ENCODE measurements at regions not wholly inside any gene's neighbourhood (a gene's known extent, or its start where the extent isn't known, plus 50 kb on each side); places are given as distances from the start of the nearest gene placed in this dataset.
"Not testable (repeated sequence)": the region's sequence is repeated elsewhere in the genome, so short reads cannot be mapped to it uniquely, and the experiment has no call there.

DNA sequence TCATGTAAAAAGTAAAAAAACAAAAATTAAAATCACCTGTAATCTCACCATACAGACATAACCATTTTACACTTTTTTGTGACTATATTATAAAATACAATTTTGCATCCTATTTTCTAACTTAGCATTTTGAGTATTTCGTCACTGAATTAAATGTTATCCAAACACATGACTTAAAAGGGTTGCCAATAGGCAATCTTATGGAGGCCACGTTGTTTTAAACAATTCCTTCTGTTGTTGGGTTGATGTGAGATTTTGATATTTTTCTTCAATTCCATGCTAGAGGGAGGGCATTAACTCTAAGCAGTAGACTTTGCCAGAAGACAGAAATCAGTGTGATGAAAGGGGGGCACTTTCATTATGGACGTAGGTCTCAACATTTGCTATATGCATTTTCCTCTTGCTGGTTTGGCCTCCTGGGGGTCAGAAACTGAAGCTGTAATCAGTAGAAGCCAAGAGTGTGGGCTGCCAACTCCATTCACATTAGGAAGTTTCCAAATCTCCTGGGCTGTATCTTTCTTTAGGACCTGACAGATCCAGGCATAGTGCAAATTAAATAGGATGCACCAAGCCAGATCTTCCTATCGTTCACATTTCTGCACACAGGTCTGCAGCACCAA, 614.2 kb upstream of the CLINT1 start:
- no peak for DNase-seq

DNA sequence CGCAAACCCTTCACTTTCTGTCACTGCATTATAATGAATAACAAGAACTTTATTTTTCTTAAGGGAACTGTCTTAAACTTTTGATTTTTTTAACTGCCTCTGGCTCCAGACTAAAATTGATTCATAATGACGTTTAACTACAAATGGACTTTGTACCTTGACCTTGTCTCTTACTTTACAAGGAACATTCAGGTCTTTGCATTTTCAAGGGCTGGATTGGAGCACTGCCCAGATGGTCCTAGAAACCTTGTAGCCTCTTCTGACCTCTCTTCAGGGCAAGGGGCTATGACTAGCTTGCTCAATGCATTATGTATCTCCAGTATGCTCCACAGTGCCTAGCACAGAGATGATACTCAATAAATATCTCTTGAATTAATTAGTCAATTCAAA, 612.6 kb upstream of the CLINT1 start:
- DNase-seq, result peak; percentile 15

DNA sequence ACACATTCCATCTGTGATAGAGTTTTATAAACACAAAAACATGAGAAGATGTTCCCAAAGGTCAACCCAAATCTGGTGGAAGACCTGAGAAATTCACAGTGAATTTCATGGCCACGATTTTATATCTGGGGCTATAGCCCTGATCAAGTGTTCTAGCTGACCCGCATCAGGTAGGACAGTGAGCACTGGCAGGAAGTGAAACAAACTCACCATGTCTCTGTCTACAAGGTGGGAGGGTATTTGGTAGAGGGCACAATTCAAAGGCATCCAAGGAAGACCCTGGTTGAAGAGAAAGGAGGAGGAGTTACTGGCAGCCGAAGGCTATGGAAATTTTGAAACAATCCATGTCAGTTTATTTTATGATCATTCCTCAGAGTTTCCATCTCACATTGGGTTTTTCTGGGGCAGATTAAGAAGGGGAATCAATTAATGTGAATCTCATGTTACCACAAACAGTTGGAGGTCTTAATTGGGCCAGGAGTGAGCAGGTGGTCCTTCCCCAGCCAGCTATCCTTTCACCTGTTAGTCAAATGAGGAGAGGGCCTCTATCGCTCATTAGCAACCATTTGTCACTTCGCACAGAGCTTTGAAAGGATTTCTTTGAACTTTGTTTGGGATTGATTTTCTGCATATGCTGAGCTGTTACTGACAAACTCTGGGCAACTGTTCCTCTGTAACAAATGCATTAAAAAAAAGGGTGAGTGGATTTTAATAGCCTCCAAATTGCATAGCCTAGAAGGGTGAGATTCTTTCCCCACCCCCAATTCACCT, 612.0 kb upstream of the CLINT1 start:
- no peak for DNase-seq

DNA sequence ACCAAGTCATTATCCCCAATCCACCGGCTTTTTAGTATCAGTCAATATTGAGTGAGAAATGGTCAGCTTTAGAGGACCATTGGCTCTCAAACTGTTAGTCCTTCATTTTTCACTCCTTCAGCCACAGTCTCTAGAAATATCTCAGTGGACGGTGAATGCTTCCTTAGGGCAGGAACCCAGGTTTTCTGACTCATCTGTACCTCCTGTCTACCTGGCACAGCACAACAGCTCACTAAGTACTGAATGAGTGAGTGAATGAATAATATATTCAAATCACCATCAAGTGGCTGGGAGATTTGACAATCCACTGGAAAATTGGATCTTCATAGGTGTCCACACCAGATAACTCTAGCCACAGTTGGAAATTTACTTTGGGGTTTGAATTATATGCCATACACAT, 609.5 kb upstream of the CLINT1 start:
- no peak for DNase-seq

DNA sequence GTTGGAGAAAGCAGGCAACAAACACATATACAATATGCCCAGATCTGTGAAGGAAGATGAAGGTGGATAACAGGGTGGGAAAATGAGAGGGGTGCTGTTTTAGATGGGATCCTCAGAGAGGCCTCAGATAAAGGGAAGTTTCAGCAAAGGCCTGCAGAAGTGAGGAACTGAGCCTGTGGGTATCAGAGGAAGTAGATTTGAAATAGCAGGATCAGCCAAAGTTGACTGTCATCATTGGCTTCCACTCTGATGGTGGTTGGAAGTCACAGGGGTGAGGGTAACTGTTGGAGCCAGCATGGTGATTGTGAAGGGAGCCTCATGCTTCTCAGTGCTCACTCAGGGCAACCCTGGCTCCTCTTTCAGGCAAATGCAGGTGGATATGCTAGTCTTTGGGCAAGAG, 607.2 kb upstream of the CLINT1 start:
- DNase-seq, result no peak

DNA sequence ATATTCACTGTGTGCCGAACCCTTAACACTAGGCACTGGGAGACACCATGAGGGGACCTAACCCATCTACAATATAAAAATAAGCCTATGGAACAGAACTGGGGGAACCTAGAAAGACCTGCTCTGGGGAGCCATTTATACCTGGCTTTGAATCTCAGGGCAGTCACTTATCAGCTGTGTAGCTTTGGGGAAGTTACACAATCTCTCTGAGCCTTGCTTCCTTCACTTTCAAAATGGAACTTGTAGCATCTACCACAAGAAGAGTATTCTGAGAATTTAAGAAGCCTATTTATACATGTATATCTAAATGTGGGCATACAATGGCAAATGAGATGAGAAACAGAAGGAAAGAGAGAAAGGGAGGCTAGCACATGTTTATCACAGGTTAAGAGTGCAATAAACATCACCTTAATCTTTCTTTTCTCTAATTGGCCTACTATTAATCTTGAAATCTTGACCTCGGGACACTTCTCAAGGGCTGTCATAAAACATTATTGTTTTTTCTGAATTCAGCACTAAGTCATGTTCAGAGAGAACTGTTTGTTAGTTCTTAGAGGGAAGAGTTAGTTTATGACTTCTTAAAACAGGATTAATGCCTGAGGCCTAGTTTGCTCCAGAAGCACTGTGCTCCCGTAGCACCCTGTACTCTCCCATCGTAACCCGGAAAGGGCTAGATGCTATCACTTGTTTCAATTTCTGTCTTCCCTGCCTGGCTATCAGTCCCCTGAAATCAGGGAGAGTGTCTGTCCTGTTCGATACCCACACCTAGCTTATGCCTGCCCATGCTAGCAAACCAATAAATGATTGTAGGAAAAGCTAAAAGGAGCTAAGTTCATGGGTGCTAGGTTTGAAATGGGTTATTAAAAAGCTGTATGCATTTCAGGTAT, 606.4 kb upstream of the CLINT1 start:
- no peak for DNase-seq

DNA sequence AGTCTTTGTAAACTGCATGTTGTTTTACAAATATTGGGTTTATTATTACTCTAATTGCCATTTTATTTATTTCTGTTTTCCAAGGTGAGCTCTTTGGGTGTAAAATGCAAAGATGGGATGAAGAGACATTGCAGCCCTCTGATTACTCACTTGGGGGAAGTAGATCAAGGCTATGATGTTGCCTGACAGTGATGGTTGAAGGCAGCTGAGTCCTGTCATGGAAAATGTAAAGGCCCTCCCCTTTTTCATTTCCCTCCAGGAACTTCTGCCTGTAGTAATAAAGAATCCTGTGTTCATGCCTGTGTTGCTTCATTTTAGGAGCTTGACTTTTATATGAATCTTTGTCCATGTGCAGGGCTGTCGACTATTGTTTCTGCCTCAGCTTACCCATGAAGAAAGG, 605.4 kb upstream of the CLINT1 start:
- no peak for DNase-seq

DNA sequence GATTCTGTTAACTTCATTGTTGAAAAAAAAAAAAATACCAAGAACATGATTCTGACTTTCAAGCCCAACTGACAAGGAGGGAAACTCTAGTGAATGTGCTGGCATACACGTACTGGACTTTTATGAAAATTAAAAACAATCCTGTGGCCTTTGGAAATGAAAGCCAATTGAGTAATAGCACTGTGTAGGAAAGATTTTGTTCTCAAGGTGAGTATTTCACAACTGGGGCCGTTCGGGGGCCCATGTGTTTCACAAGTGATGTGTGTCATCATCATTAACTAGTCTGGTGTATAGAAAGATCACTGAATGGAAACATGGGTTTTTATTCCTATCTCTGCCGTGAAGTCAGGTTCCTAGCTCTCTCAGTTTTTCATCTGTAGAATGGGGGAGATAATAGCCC, 605.0 kb upstream of the CLINT1 start:
- no peak for DNase-seq

DNA sequence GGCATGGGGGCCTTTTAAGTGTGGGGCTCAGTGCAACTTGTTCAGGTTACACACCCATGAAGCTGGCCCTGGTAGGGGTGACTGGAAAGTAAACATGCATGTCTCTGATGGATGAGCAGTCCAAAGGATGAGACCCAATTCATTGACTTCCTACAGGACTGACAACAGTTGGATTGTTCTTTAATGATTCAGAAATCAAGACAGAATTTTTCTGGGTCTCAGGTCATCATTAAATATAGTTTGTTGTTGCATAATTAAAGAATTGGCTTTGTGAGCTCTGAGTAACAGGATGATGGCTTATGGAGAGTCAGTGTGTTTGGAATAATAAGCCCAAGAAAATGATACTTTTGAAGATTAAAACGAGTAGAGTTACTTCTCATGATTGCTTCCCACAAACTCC, 604.2 kb upstream of the CLINT1 start:
- DNase-seq, result no peak

DNA sequence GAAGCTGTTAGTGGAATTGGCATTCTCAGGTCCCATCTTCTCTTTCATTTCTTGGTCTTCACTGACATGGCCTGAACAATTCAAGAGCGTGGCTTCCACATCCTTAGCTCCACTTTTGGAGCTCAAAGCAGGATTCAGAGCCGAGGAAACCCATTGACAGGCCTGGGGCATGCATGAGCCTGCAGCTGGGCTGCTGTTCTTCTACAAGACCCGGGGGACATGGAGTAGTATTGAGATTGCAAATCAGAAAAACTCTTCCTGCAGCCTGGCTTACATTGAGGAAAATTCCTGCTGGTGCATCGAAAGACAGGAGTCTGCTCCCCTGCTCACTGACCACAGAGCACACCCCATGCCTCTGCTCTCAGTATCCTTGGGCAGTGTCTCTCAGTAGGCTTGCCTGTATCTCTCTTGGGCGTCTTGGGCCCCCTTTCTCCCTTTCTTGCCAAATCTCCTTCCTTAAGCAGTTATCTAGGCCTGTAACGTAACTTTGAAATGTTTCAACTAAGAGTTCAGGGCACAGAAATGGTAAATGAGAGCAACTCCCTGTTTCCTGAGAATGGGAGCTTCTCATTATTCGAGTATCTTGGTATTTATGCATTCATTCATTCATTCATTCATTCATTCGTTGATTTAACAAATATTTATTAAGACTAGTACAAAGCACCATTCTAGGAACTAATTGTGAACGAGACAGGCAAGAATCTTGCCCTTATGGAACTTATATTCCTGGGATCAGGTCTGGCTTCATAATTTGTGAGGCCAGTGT, 603.6 kb upstream of the CLINT1 start:
- DNase-seq, result no peak

DNA sequence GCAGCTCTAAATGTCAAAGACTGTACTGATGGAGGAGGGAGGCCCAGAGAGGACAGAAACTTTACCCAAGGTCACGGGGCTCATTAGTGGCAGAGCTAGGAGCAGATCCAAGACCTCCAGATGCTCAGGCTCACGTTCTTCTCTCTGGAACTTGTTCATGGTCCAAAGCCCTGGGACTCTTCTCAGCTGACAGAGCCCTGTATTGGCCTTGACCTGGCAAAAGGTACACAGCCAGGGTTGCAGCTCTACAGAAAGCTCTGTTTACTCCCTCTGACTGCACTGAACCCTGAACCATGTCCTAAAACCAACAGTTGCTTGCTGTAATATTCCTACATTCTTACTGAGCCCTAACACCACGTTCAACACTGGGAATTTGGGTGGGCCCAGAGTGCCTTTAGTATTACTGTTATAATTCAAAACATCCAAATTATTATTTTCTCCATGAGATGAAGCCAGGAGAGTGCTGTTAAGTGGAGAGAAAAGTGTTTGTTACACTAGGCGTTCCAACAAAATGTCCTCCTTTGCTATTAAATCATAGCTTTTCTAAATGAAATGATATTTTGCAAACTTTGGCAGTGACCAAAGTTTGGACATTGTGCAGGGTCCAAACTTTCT, 602.4 kb upstream of the CLINT1 start:
- no peak for DNase-seq

DNA sequence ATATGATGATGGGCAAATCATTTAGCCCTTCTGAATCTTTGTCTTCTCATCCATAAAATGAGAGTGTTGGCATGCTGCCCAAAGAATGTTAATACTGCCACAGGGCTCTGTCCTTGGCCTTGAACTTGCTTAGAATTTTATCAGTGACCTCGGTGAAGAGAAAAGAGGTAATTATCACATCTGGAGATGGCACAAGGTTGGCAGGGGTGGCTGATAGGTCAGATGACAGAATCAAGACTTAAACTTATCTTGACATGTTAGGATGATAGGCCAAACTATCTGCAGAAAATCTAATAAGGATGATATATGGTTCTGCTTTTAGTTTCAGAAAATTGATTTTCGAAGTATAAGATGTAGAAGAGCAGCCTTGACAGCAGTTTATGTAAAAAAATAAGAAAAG, 599.1 kb upstream of the CLINT1 start:
- DNase-seq, result no peak

DNA sequence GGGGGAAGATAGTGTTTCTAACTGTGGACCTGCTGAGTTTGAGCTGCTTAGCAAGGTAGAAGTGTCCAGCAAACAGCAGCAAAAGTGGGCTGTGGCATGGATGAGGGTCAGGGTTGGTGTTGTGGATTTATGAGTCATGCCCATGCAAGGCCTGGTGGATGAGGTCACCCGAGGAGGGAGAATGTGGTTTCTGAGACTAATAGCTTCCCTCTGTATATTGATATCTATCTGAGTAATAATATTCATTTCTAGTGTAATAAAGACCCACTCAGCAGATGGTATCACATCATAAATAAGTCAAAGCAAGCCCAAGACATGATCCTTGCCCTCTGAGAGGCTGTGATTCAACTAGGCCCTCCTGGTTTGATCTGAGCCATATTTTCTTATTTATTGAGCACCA, 597.8 kb upstream of the CLINT1 start:
- peak; percentile 72 for DNase-seq

DNA sequence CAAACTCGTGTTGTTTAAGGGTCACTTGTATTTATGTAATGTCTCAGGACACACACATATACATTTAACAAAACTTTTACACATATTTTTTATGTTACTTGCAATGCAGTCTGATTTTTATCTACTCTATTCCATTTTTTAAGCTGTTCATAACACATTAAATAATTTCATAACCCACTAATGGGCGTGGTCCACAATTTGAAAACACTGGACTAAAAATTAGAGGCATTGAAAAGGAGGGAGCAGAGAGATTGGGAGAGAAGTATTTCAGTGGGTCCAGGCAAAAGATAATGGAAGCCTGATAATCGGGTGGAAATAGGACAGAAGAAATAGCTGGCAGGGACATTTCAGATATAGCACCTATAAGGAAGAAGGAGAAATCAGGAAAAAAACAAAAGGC, 597.3 kb upstream of the CLINT1 start:
- no peak for DNase-seq

DNA sequence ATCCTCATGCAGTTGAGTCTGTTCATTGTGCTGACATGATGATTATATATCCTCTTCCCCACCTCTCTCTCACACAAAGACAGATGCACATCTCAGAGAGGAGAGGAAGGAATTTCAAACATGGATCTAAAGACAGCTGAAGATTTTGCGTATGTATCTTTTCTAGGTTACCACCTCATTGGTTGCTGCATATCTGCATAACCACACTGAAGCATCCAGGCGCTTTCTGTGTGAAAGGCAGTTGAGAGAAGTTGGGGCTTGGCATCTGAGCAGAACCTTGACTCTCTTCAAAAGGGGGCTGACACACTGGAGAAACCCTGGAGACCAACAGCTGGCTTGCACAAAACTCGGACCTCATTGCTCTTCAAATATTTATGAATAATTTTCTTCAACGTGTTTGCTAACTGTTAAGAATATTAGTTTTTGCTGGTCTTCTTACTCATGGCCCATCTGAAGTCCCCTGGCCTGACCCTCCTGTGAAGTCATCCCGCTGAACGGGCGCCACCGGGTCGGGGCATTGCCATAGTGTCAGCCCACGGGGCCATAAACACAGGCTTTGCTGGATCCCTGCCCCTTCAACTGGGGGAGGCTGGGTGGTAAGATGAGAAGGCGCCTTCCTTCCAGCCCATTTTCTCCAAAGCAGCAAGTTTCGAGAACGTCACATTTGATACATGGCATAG, 593.2 kb upstream of the CLINT1 start:
- DNase-seq, result no peak

DNA sequence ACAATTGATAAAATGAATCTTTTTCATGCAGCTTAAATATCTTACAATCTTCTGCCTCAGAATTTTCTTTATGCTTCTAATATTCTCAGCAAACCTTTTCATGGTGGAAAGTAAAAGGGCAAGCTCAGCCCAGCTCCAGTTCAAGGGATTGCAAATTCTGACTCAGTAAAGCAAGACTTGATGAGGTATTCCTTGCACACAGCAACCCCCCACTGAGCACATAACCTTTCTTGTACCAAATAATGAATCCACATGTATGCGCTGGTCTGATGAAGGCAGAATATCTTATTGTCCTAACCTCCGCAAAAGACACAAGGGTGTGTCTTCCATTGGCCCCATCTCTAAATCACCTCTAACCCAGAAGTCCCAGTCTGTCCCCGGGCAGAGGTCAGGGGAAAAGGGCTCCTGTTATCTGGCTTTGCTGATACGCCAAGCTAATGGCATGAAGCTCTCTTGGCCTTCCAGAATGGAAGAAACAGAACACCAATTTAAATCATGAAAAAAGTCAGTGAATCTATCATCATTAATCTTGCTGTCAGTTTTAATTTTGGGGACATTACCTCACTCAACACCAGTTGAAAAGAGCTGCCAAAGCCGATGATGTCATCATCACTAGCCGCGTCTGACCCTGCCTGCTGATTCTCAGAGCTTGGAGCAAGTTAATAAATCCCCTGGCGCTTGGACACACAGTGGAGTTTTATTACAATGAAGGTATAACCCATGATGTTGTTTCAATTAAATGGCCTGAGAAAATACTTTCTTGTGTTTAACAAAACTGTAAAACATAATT, 592.5 kb upstream of the CLINT1 start:
- no peak for DNase-seq

DNA sequence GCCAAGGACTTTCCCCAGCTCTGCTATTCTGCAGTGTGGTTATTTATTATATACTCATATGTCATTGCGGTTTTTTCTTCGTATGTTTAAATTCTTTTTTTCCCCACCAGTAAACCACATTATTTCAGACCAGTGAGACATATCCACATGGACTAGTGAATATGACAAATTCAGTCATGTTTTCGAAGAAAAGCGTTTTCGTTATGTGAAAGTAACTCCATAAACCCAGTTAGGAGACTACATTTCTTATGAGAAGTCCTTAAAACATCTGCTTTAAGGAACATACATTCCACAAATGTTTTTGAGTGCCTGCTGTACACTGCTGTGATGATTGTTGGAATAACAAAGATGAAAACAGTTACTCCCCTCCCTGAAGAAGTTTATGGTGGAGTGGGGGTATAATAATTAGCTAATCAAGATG, 591.8 kb upstream of the CLINT1 start:
- DNase-seq, result no peak

DNA sequence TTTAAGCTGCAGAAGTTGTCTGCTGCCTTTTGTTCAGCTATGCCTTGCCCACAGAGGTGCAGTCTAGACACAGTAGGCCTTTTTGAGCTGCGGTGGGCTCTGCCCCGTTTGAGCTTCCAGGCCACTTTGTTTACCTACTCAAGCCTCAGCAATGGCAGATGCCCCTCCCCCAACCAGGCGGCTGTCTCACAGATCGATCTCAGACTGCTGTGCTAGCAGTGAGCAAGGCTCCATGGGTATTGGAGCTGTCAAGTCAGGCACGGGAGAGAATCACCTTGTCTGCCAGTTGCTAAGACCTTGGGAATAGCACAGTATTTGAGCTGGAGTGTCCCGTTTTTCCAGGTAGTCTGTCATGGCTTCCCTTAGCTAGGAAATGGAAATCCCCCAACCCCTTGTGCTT, 587.8 kb upstream of the CLINT1 start:
- DNase-seq, result not testable (repeated sequence)

DNA sequence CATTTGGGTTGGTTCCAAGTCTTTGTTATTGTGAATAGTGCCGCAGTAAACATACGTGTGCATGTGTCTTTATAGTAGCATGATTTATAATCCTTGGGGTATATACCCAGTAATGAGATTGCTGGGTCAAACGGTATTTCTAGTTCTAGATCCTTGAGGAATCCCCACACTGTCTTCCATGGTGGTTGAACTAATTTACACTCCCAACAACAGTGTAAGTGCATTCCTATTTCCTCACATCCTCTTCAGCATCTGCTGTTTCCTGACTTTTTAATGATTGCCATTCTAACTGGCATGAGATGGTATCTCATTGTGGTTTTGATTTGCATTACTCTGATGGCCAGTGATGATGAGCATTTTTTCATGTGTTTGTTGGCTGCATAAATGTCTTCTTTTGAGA, 580.3 kb upstream of the CLINT1 start:
- DNase-seq, result not testable (repeated sequence)

DNA sequence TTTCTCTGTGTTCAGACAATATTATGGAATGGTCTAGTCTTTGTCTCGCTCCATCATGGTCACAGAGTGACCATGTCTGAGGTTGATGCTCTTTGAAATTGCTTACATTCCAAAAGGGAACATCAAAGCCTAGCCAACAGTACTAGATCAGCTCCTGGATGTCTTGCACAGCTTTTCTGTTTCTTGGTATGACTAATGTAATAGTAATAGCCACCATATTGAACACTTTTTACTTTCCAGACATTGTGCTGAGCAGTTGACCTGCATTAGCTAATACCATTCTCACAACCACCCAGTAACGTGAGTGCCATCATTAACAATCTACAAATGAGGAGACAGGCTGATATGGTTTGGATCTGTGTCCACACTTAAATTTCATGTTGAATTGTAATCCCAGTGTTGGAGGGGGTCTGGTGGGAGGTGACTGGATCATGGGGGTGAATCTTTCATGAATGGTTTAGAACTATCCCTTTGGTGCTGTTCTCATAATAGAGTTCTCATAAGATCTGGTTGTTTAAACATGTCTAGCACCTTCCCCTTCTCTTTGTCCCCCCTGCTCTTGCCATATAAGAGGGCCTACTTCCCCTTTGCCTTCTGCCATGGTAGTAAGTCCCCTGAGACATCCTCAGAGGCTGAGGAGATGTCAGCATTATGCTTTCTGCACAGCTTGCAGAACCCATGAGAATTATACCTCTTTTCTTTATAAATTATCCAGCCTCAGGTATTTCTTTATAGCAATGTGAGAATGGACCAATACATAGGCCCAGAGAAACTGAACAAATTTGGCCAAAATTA, 577.5 kb upstream of the CLINT1 start:
- no peak for DNase-seq

Data from DMS53 (cell line).